ENCODE measurements at regions not wholly inside any gene's neighbourhood (a gene's known extent, or its start where the extent isn't known, plus 50 kb on each side); places are given as distances from the start of the nearest gene placed in this dataset.

- TF ChIP-seq NR2C2 (IDR thresholded peaks at IDR 0.05; ENCODE audit: borderline replicate concordance, control insufficient read depth, insufficient read length, low read depth) (no peak), MLLT1 (IDR thresholded peaks at IDR 0.05) (no peak), CREB1 (IDR thresholded peaks at IDR 0.05; ENCODE audit: low read depth) (no peak), SMARCA5 (IDR thresholded peaks at IDR 0.05) (no peak), CHD2 (IDR thresholded peaks at IDR 0.05; ENCODE audit: borderline replicate concordance, low read depth, low read length) (no peak), RBBP5 (conservative IDR thresholded peaks at IDR 0.05) (no peak), MTA2 (IDR thresholded peaks at IDR 0.05; ENCODE audit: low read depth) (no peak), SMAD5 (IDR thresholded peaks at IDR 0.05; ENCODE audit: low read depth) (no peak), MYB (IDR thresholded peaks at IDR 0.05; ENCODE audit: borderline replicate concordance, low read depth, low read length) (no peak), BMI1 (IDR thresholded peaks at IDR 0.05; ENCODE audit: borderline replicate concordance) (no peak), EGR1 (IDR thresholded peaks at IDR 0.05; ENCODE audit: borderline replicate concordance in 1 of 2, low read depth in 2 of 2, low read length in 2 of 2) (no peak), CBX3 (IDR thresholded peaks at IDR 0.05; ENCODE audit: borderline replicate concordance, low read depth) (no peak), POLR2AphosphoS5 (IDR thresholded peaks at IDR 0.05; ENCODE audit: low read length) (no peak), RAD21 (IDR thresholded peaks at IDR 0.05; ENCODE audit: insufficient read depth, low read depth, low read length) (no peak), E2F4 (IDR thresholded peaks at IDR 0.05; ENCODE audit: low read depth, low read length) (no peak), TCF3 (IDR thresholded peaks at IDR 0.05; ENCODE audit: borderline replicate concordance, insufficient read depth, low read depth, low read length) (no peak), NFYB (IDR thresholded peaks at IDR 0.05; ENCODE audit: insufficient read depth, low read depth, low read length) (no peak)
- BruUV-seq (replicated peaks): no TSS peak
- Histone ChIP-seq H3K79me2 (ENCODE audit: control insufficient read depth, insufficient read depth, low read length) (no peaks in the 10 kb centered on the region), H3K9ac (ENCODE audit: control insufficient read depth, insufficient read depth, low read length) (no peak overlapping the region), H4K20me1 (ENCODE audit: control insufficient read depth, insufficient read depth) (no peaks in the 10 kb centered on the region; the same call in 1 of the 2 replicates), H3K27ac (ENCODE audit: control insufficient read depth, insufficient read depth) (no peak overlapping the region), H3K4me3 (no peak overlapping the region), H2AFZ (ENCODE audit: control insufficient read depth, low read depth, low read length) (no peak overlapping the region), H3K4me1 (ENCODE audit: control insufficient read depth, insufficient read depth, low read length) (no peaks in the 10 kb centered on the region), H3K27me3 (replicated peaks in 1 of 2; ENCODE audit: control insufficient read depth in 2 of 2, insufficient read depth in 2 of 2, low read length in 1 of 2) (peaks cover 5 to 17% of the 10 kb centered on the region in 2 experiments), H3K4me2 (ENCODE audit: control insufficient read depth, insufficient read depth) (no peak overlapping the region), H3K36me3 (ENCODE audit: control insufficient read depth in 2 of 2, insufficient read depth in 2 of 2, low read length in 1 of 2) (no peaks in the 10 kb centered on the region), H3K9me3 (replicated peaks; ENCODE audit: control insufficient read depth, insufficient read depth, low read length) (no peaks in the 10 kb centered on the region)
- ChIA-PET POLR2A (no interaction called here), RAD21 (ENCODE audit: unreplicated experiment) (no interaction called here), SMC1A (ENCODE audit: uncharacterized antibody, unreplicated experiment) (interaction anchor here (0.5 kb wide), 1 partner anchor 562 kb away, joined by 3 read pairs; no protein-coding TSS in a partner anchor), CTCF (interaction anchor here (0.9 to 2.4 kb wide), 2 partner anchors 69 to 227 kb away, joined by 3 to 6 read pairs; no protein-coding TSS in a partner anchor)
- 24% methylated on average over 5 of the region's 5 CpGs for WGBS (ENCODE audit: insufficient coverage, insufficient replicate concordance, low lambda C conversion rate, missing lambda C conversion rate)
- no peak for ATAC-seq
- DNase-seq (ENCODE audit: low read depth, low spot score): no peak
- intact Hi-C loops (cut with micrococcal nuclease; ENCODE audit: unreplicated experiment): no loop called here
- FAIRE-seq: no peak
- in situ Hi-C loops (cut with MboI): loop anchor here (10.0 kb wide), 1 partner anchor 241 kb away; no protein-coding TSS in a partner anchor
These were observed 144.0 kb downstream of the SMAD6 start for GRCh38 chr15:66846031-66846430.
